HL-60 (cell line): ENCODE measurements at regions not wholly inside any gene's neighbourhood (a gene's known extent, or its start where the extent isn't known, plus 50 kb on each side); places are given as distances from the start of the nearest gene placed in this dataset.

Source experiments
- DNase-seq, 2 experiments: peaks; one replicate each; pipeline ENCODE4 v3.0.0-alpha.2; 2010 to 2020; ENCODE audit warnings: low read depth in 1 of 2, low spot score in 1 of 2
- H3K27ac ChIP-seq: fragments of 250-450 bp; sonication (Bioruptor Pico); replicated peaks from 2 replicates; pipeline ENCODE4 v1.5.1; 2020; ENCODE audit warnings: mild to moderate bottlenecking, moderate library complexity
- H3K27me3 ChIP-seq: fragments of 250-450 bp; sonication (Bioruptor Pico); 2 replicates; pipeline ENCODE4 v1.5.1; 2021; ENCODE audit warnings: mild to moderate bottlenecking, moderate library complexity; ENCODE audit not compliant: insufficient read depth, poor library complexity, severe bottlenecking
- H3K4me3 ChIP-seq: replicated peaks from 2 replicates; pipeline ENCODE4 v1.5.1; 2011; ENCODE audit warnings: mild to moderate bottlenecking, control low read depth, low read length; ENCODE audit not compliant: insufficient read depth
- GABPA ChIP-seq: IDR thresholded peaks from 2 replicates; pipeline ENCODE4 v1.6.1; 2012; ENCODE audit warnings: low read depth
- POLR2AphosphoS5 ChIP-seq: IDR thresholded peaks from 2 replicates; pipeline ENCODE4 v1.6.1; 2012; ENCODE audit warnings: low read depth
- SPI1 ChIP-seq: IDR thresholded peaks from 2 replicates; pipeline ENCODE4 v1.6.1; 2012; ENCODE audit warnings: low read depth, mild to moderate bottlenecking, borderline replicate concordance
- TF ChIP-seq, protein P1 (sequence below): IDR thresholded peaks from 2 replicates; pipeline ENCODE4 v1.6.1; 2012; ENCODE audit warnings: low read depth; ENCODE audit not compliant: insufficient replicate concordance
- TF ChIP-seq, protein P2 (sequence below): IDR thresholded peaks from one replicate; pipeline ENCODE4 v1.5.1; 2011; ENCODE audit warnings: low read length, control low read depth, inconsistent platforms; ENCODE audit not compliant: insufficient read depth

DNA sequence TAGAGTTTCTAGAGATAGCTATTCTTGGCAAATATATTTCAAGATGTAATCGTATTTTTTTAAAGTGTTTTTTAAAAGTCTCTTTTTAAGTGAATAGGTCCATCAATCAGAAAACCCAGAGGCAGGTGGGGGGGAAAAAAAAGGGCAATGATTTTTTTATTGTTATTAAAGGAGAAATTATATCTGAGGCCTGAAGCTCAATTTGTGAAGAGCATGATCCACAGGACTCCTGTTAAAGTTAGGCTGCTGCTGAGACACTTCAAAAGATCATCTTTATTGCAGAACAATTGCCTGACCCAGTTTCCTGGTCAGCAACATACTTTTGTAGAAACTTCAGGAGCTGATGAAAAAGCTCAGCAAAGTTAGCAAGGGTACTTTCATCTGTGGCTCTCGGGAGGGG lies 326.2 kb downstream of the RASEF start:
- Histone ChIP-seq H3K4me3 (no peak overlapping the region), H3K27me3 (no peaks in the 10 kb centered on the region), H3K27ac (no peak overlapping the region)
- DNase-seq = no peak
- TF ChIP-seq GABPA (no peak), POLR2AphosphoS5 (no peak), SPI1 (no peak)
- TF ChIP-seq, protein P1, sequence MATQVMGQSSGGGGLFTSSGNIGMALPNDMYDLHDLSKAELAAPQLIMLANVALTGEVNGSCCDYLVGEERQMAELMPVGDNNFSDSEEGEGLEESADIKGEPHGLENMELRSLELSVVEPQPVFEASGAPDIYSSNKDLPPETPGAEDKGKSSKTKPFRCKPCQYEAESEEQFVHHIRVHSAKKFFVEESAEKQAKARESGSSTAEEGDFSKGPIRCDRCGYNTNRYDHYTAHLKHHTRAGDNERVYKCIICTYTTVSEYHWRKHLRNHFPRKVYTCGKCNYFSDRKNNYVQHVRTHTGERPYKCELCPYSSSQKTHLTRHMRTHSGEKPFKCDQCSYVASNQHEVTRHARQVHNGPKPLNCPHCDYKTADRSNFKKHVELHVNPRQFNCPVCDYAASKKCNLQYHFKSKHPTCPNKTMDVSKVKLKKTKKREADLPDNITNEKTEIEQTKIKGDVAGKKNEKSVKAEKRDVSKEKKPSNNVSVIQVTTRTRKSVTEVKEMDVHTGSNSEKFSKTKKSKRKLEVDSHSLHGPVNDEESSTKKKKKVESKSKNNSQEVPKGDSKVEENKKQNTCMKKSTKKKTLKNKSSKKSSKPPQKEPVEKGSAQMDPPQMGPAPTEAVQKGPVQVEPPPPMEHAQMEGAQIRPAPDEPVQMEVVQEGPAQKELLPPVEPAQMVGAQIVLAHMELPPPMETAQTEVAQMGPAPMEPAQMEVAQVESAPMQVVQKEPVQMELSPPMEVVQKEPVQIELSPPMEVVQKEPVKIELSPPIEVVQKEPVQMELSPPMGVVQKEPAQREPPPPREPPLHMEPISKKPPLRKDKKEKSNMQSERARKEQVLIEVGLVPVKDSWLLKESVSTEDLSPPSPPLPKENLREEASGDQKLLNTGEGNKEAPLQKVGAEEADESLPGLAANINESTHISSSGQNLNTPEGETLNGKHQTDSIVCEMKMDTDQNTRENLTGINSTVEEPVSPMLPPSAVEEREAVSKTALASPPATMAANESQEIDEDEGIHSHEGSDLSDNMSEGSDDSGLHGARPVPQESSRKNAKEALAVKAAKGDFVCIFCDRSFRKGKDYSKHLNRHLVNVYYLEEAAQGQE = no peak
- TF ChIP-seq, protein P2, sequence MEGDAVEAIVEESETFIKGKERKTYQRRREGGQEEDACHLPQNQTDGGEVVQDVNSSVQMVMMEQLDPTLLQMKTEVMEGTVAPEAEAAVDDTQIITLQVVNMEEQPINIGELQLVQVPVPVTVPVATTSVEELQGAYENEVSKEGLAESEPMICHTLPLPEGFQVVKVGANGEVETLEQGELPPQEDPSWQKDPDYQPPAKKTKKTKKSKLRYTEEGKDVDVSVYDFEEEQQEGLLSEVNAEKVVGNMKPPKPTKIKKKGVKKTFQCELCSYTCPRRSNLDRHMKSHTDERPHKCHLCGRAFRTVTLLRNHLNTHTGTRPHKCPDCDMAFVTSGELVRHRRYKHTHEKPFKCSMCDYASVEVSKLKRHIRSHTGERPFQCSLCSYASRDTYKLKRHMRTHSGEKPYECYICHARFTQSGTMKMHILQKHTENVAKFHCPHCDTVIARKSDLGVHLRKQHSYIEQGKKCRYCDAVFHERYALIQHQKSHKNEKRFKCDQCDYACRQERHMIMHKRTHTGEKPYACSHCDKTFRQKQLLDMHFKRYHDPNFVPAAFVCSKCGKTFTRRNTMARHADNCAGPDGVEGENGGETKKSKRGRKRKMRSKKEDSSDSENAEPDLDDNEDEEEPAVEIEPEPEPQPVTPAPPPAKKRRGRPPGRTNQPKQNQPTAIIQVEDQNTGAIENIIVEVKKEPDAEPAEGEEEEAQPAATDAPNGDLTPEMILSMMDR = no peak

- no peak for TF ChIP-seq GABPA
- TF ChIP-seq, protein P1 = no peak
- TF ChIP-seq SPI1 = no peak
- TF ChIP-seq, protein P2 = no peak
- TF ChIP-seq POLR2AphosphoS5 = no peak
- no peak overlapping the region for H3K4me3 ChIP-seq
- H3K27me3 ChIP-seq = no peaks in the 10 kb centered on the region
- no peak for DNase-seq
- no peak overlapping the region for H3K27ac ChIP-seq
These were observed 317.0 kb downstream of the RASEF start for GRCh38 chr9:82745919-82746318.

DNA sequence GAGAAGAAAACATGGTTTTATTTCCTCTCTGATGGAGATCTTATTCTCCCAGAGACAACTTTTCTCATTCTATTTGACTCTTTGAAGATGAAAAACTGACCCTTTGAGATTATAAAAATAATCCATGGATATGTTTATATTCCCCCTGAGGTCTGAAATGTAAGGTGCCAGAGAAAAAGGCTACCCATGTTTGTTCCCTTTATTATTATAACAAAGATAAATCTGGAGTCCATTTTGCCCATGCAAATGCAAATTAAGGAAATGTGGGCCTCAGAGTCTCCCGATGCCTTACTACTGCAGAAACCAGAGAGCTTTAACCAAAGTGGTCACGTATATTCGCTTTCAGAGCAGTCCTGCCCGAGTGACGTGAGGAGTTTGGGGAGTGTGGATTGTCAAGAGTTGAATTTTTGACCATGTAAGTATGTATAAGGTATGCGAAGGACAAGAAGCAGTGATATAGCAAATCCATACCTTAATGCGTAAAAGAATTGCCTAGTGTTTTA lies 312.5 kb downstream of the RASEF start:
- no peak for DNase-seq
- TF ChIP-seq GABPA (no peak), POLR2AphosphoS5 (no peak), SPI1 (no peak)
- TF ChIP-seq, protein P2 = no peak
- TF ChIP-seq, protein P1 = no peak
- H3K27me3 ChIP-seq = no peaks in the 10 kb centered on the region
- H3K27ac ChIP-seq = no peak overlapping the region
- H3K4me3 ChIP-seq = no peak overlapping the region
